HCT116 (cell line): ENCODE measurements at regions not wholly inside any gene's neighbourhood (a gene's known extent, or its start where the extent isn't known, plus 50 kb on each side); places are given as distances from the start of the nearest gene placed in this dataset.

ENCODE experiments used
- ATAC-seq: fragments of 200-7000 bp; cut with Tn5 transposase; 2 replicates; pipeline ENCODE4 v1.9.1; 2020; ENCODE audit warnings: mild to moderate bottlenecking, moderate library complexity
- BruUV-seq: library from RNA; stranded (reverse); fragments of 400-500 nt; replicated peaks from 2 replicates; lab custom pipeline; 2021; lab: Mats Ljungman, UMichigan
- CTCF ChIA-PET: fragments of 300-600 bp; sonication (Branson Sonifier 250); formaldehyde crosslinking; loops from one replicate; lab custom pipeline; 2021; ENCODE audit warnings: antibody characterized with exemption; lab: Charles Lee
- POLR2A ChIA-PET: fragments of 300-600, 350-600 bp; sonication (Branson Sonifier 250); formaldehyde crosslinking; loops from one replicate; lab custom pipeline; 2021; ENCODE audit warnings: antibody characterized with exemption; lab: Charles Lee
- RAD21 ChIA-PET, 2 experiments: fragments of 300-600 bp; sonication (Branson Sonifier 250); formaldehyde crosslinking; loops; one replicate each; lab custom pipeline; 2023; ENCODE audit warnings: low total read pairs in 2 of 2; ENCODE audit not compliant: uncharacterized antibody in 2 of 2, unreplicated experiment in 2 of 2, low non-redundant PET in 1 of 2; lab: Charles Lee
- DNase-seq: peaks from one replicate; pipeline ENCODE4 v3.0.0-alpha.2; 2010; ENCODE audit warnings: low read depth, low spot score
- H2AFZ ChIP-seq: fragments of 200-600 bp; shearing (Covaris generic), sonication (generic); 2 replicates; pipeline ENCODE4 v1.6.1; 2017; ENCODE audit warnings: low read depth, mixed run types, mixed read lengths, antibody characterized with exemption, low read length; ENCODE audit not compliant: poor library complexity, severe bottlenecking
- H3K27ac ChIP-seq: 2 replicates; pipeline ENCODE4 v1.5.1; 2012; ENCODE audit warnings: low read depth, low read length
- H3K27me3 ChIP-seq: fragments of 200-600 bp; sonication (generic); 2 replicates; pipeline ENCODE4 v1.6.1; 2016; ENCODE audit warnings: mixed run types, low read length, mixed read lengths; ENCODE audit not compliant: insufficient read depth
- H3K36me3 ChIP-seq, 2 experiments: fragments of 200-500 bp in 1 of 2; fragments of 200-600 bp in 1 of 2; sonication (Bioruptor generic) in 1 of 2; sonication (generic) in 1 of 2; 2 replicates each; pipeline versions ENCODE4 v1.5.1 to v1.6.1; 2014 to 2016; ENCODE audit warnings: low read length in 2 of 2, inconsistent platforms in 1 of 2, mixed read lengths in 1 of 2, mixed run types in 1 of 2; ENCODE audit not compliant: insufficient read depth in 2 of 2, control insufficient read depth in 1 of 2
- H3K4me1 ChIP-seq, 2 experiments: fragments of 200-600 bp in 1 of 2; sonication (generic) in 1 of 2; 2 replicates each; pipeline versions ENCODE4 v1.5.1 to v1.6.1; 2012 to 2017; ENCODE audit warnings: low read length in 2 of 2, inconsistent platforms in 1 of 2, mild to moderate bottlenecking in 1 of 2, mixed read lengths in 1 of 2, mixed run types in 1 of 2, moderate library complexity in 1 of 2; ENCODE audit not compliant: insufficient read depth in 2 of 2, control insufficient read depth in 1 of 2
- H3K4me2 ChIP-seq: fragments of 200-600 bp; sonication (generic); 2 replicates; pipeline ENCODE4 v1.6.1; 2017; ENCODE audit warnings: mixed run types, low read length, mixed read lengths
- H3K4me3 ChIP-seq, 2 experiments: fragments of 200-600 bp in 1 of 2; sonication (generic) in 1 of 2; replicated peaks in 1 of 2; 2 replicates each; pipeline ENCODE4 v1.5.1; 2011 to 2016; ENCODE audit warnings: low read length in 2 of 2, control low read depth in 1 of 2, low read depth in 1 of 2, mild to moderate bottlenecking in 1 of 2, mixed read lengths in 1 of 2, mixed run types in 1 of 2
- H3K79me2 ChIP-seq: fragments of 200-600 bp; sonication (generic); 2 replicates; pipeline ENCODE4 v1.6.1; 2017; ENCODE audit warnings: mild to moderate bottlenecking, mixed run types, low read length, moderate library complexity, mixed read lengths; ENCODE audit not compliant: insufficient read depth
- H3K9ac ChIP-seq: fragments of 200-600 bp; sonication (generic); 2 replicates; pipeline ENCODE4 v1.6.1; 2016; ENCODE audit warnings: low read length, mixed read lengths
- H3K9me2 ChIP-seq: fragments of 200-600 bp; sonication (generic), shearing (Covaris generic); 2 replicates; pipeline ENCODE4 v1.6.1; 2017; ENCODE audit warnings: mixed run types, mild to moderate bottlenecking, moderate library complexity; ENCODE audit not compliant: insufficient read depth
- H3K9me3 ChIP-seq, 2 experiments: fragments of 200-500 bp in 1 of 2; fragments of 200-600 bp in 1 of 2; sonication (Bioruptor generic) in 1 of 2; sonication (generic) in 1 of 2; 2 replicates each; pipeline ENCODE4 v1.6.1; 2014 to 2017; ENCODE audit warnings: low read length in 2 of 2, mixed read lengths in 2 of 2, inconsistent platforms in 1 of 2, low read depth in 1 of 2, mild to moderate bottlenecking in 1 of 2, mixed run types in 1 of 2, moderate library complexity in 1 of 2; ENCODE audit not compliant: control insufficient read depth in 1 of 2, insufficient read depth in 1 of 2
- H4K20me1 ChIP-seq: fragments of 200-600 bp; sonication (generic), shearing (Covaris generic); 2 replicates; pipeline ENCODE4 v1.6.1; 2017; ENCODE audit warnings: mixed run types, mild to moderate bottlenecking, moderate library complexity; ENCODE audit not compliant: insufficient read depth
- ATF3 ChIP-seq: IDR thresholded peaks from 2 replicates; pipeline ENCODE4 v1.6.1; 2012
- CBX3 ChIP-seq: IDR thresholded peaks from 2 replicates; pipeline ENCODE4 v1.6.1; 2012; ENCODE audit warnings: low read depth
- CEBPB ChIP-seq: IDR thresholded peaks from 2 replicates; pipeline ENCODE4 v1.6.1; 2012; ENCODE audit warnings: low read depth
- ELF1 ChIP-seq: IDR thresholded peaks from 2 replicates; pipeline ENCODE4 v1.6.1; 2012; ENCODE audit warnings: low read depth, borderline replicate concordance
- EZH2phosphoT487 ChIP-seq: fragments of 200-600 bp; IDR thresholded peaks from 2 replicates; pipeline ENCODE4 v1.6.1; 2018; ENCODE audit warnings: antibody characterized with exemption, borderline replicate concordance
- JUND ChIP-seq: IDR thresholded peaks from 2 replicates; pipeline ENCODE4 v1.6.1; 2012
- MAX ChIP-seq: IDR thresholded peaks from 2 replicates; pipeline ENCODE4 v1.6.1; 2012
- POLR2AphosphoS5 ChIP-seq: IDR thresholded peaks from 2 replicates; pipeline ENCODE4 v1.6.1; 2011; ENCODE audit warnings: mild to moderate bottlenecking, low read depth, low read length, moderate library complexity
- RAD21 ChIP-seq: IDR thresholded peaks from 2 replicates; pipeline ENCODE4 v1.6.1; 2012; ENCODE audit warnings: low read depth, mild to moderate bottlenecking
- REST ChIP-seq: IDR thresholded peaks from 2 replicates; pipeline ENCODE4 v1.6.1; 2012; ENCODE audit warnings: low read depth
- SIN3A ChIP-seq: IDR thresholded peaks from 2 replicates; pipeline ENCODE4 v1.6.1; 2012; ENCODE audit warnings: low read depth
- SRF ChIP-seq: IDR thresholded peaks from 2 replicates; pipeline ENCODE4 v1.6.1; 2012; ENCODE audit warnings: low read depth
- ZFX ChIP-seq: fragments of 450-650 bp; IDR thresholded peaks from 2 replicates; pipeline ENCODE4 v1.6.1; 2017
- ZNF274 ChIP-seq: fragments of 200-500 bp; sonication (Bioruptor generic); IDR thresholded peaks from 2 replicates; pipeline ENCODE4 v1.6.1; 2014; ENCODE audit warnings: mild to moderate bottlenecking, low read depth, low read length, inconsistent platforms
- intact Hi-C: fragments of 100-400 bp; cut with micrococcal nuclease; formaldehyde crosslinking; loops from 2 replicates; pipeline ENCODE4 v1.10.0; 2022

GRCh38 chr12:45148619-45149018, 67.3 kb upstream of the ANO6 start (continued):
- TF ChIP-seq REST (no peak), EZH2phosphoT487 (no peak)

- Histone ChIP-seq H3K27me3 (no peaks in the 10 kb centered on the region), H2AFZ (no peak overlapping the region), H3K4me2 (no peak overlapping the region), H3K9me3 (no peaks in the 10 kb centered on the region), H3K9me2 (no peaks in the 10 kb centered on the region), H4K20me1 (no peaks in the 10 kb centered on the region), H3K36me3 (no peaks in the 10 kb centered on the region), H3K9ac (no peak overlapping the region), H3K27ac (no peak overlapping the region), H3K4me3 (no peak overlapping the region), H3K4me1 (no peaks in the 10 kb centered on the region), H3K79me2 (no peaks in the 10 kb centered on the region)
- TF ChIP-seq CBX3 (no peak), SRF (no peak), MAX (no peak), RAD21 (no peak), ELF1 (no peak), ATF3 (no peak), JUND (no peak), REST (no peak), POLR2AphosphoS5 (no peak), SIN3A (no peak), ZFX (no peak), ZNF274 (no peak), CEBPB (no peak)
- no peak for ATAC-seq
- CTCF ChIA-PET, result no interaction called here
- RAD21 ChIA-PET, result interaction anchor here in 1 of 2 experiments (0.7 kb wide), 1 partner anchor 317 kb away, joined by 3 read pairs; no protein-coding TSS in a partner anchor
- no peak for DNase-seq
- no TSS peak for BruUV-seq
- intact Hi-C loops, result no loop called here
- POLR2A ChIA-PET, result no interaction called here
These were observed 50.6 kb upstream of the ANO6 start for GRCh38 chr12:45165284-45165683.
